HUES6 (cell line): ENCODE measurements at regions not wholly inside any gene's neighbourhood (a gene's known extent, or its start where the extent isn't known, plus 50 kb on each side); places are given as distances from the start of the nearest gene placed in this dataset.

ENCODE experiments used
- H3K27ac ChIP-seq: 2 replicates; pipeline ENCODE4 v1.7.0; 2013; ENCODE audit warnings: low read depth, mild to moderate bottlenecking, low read length, inconsistent platforms
- H3K27me3 ChIP-seq: 2 replicates; pipeline ENCODE4 v1.6.1; 2013; ENCODE audit warnings: low read length; ENCODE audit not compliant: control insufficient read depth, insufficient read depth
- H3K36me3 ChIP-seq: 2 replicates; pipeline ENCODE4 v1.6.1; 2013; ENCODE audit warnings: low read length; ENCODE audit not compliant: control insufficient read depth, insufficient read depth
- H3K4me1 ChIP-seq: 2 replicates; pipeline ENCODE4 v1.6.1; 2013; ENCODE audit warnings: low read length; ENCODE audit not compliant: control insufficient read depth, insufficient read depth
- H3K4me3 ChIP-seq: 2 replicates; pipeline ENCODE4 v1.5.1; 2013; ENCODE audit warnings: low read depth, low read length
- H3K9ac ChIP-seq: one replicate; pipeline ENCODE4 v1.6.1; 2013; ENCODE audit warnings: mild to moderate bottlenecking, low read length
- H3K9me3 ChIP-seq: 2 replicates; pipeline ENCODE4 v1.6.1; 2013; ENCODE audit warnings: low read depth, low read length; ENCODE audit not compliant: control insufficient read depth, insufficient read depth

DNA sequence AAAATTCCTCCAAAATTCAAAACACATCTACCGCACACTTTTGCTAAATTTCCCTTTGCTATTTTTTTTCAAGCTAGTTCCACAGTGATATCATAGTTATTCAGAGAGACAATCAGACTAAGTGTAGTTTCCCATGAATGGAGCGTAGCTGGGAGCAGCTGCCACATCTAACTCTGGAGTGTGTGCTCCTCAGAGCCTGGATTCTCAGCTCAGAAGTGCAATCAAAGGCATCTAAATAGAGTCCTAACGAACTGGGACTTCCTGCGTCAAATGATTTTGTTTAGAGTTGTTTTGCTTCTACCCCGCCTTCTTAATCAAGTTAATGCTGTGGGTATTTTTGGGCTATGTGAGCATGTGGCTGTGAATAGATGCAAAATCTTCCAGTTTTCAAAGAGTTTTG, 160.3 kb downstream of the TMEM18 start:
- Histone ChIP-seq H3K27ac (no peak overlapping the region), H3K9me3 (no peaks in the 10 kb centered on the region; the same call in 1 of the 2 replicates), H3K27me3 (peaks cover 7% of the 10 kb centered on the region), H3K4me3 (no peak overlapping the region), H3K36me3 (no peaks in the 10 kb centered on the region), H3K9ac (no peak overlapping the region), H3K4me1 (peaks cover 7% of the 10 kb centered on the region; the same call in 1 of the 2 replicates)

GRCh38 chr2:516131-516530, 161.1 kb downstream of the TMEM18 start:
- H3K4me1 ChIP-seq, result peaks cover 7% of the 10 kb centered on the region; the same call in 1 of the 2 replicates

DNA sequence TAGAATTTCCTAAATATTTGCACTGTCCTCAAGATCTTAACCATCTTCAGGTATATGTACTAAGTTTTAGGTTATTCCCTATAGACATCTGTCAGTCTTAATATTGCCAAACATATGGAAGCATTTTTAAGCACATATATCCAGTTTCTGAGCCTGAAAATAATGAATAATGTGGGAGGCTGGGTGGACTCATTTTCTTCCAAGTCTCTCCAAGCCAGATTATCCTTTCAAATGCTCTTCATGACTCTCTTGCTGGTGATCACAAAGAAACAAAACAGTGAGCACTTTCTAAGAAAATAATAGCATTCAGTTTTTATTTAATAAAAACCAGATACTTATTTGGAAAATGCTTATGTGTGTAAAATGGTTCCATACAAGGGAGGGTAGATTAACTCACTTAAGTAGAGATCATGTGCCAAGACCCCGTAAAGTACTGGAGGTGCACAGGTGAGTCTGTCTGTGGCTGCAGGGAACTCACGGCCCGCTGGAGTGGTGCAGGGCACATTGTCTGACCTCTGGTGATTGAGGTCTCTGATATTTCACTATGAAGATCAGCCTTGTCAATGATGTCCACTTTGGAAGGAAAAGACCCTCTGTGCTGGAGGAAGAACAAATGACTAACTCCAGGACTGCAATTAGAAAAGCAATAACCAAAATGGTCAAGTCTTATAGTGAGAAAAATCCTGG, 161.6 kb downstream of the TMEM18 start:
- no peak overlapping the region for H3K4me3 ChIP-seq
- no peak overlapping the region for H3K9ac ChIP-seq
- no peak overlapping the region for H3K27ac ChIP-seq
- peaks cover 7% of the 10 kb centered on the region for H3K27me3 ChIP-seq
- no peaks in the 10 kb centered on the region for H3K36me3 ChIP-seq
- peaks cover under 1% of the 10 kb centered on the region; the same call in 1 of the 2 replicates for H3K9me3 ChIP-seq
- peaks cover 7% of the 10 kb centered on the region; the same call in 1 of the 2 replicates for H3K4me1 ChIP-seq

More at GRCh38 chr2:516131-516530, 161.1 kb downstream of the TMEM18 start:
- H3K9ac ChIP-seq, result no peak overlapping the region
- no peaks in the 10 kb centered on the region for H3K36me3 ChIP-seq
- H3K27me3 ChIP-seq, result peaks cover 7% of the 10 kb centered on the region
- H3K9me3 ChIP-seq, result no peaks in the 10 kb centered on the region
- H3K4me3 ChIP-seq, result no peak overlapping the region
- H3K27ac ChIP-seq, result no peak overlapping the region

DNA sequence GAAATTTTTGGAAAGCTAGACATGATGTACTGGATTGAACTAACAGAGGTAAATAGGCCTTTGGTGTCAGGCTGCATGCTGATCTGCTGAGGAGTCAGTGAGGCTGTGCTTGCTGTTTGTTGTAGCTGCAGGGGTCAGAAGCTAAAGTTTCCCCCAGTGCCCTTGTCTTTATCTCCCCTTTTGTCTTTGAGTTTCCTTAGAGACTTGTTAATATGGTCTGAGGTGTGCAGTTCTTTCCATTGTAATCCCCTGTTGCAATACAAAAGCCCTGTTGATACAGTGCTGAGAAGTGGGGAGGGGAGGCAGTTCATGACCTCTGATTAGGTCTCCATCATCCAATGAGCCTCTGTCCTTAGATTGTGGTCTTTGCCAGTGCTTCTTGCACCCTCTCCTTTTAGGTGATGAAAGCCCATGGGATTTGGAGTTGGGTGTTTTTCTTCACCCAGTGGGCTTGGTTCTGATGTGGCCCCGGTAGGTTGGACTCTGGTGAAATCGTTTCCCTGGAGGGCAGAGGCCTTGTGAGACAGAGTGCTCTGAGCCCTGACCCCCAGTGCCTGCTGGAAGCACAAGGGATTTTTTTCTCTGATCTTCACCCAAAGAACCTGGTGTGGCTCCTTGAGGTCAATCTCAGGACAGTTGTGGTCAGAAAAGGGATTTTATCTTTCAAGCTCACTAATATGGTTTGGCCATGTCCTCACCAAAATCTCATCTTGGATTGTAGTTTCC, 163.1 kb downstream of the TMEM18 start:
- Histone ChIP-seq H3K4me3 (no peak overlapping the region), H3K4me1 (peaks cover 7% of the 10 kb centered on the region; the same call in 1 of the 2 replicates), H3K9ac (no peak overlapping the region), H3K27ac (no peak overlapping the region), H3K36me3 (no peaks in the 10 kb centered on the region), H3K27me3 (peaks cover 7% of the 10 kb centered on the region), H3K9me3 (peaks cover 10% of the 10 kb centered on the region; the same call in 1 of the 2 replicates)

DNA sequence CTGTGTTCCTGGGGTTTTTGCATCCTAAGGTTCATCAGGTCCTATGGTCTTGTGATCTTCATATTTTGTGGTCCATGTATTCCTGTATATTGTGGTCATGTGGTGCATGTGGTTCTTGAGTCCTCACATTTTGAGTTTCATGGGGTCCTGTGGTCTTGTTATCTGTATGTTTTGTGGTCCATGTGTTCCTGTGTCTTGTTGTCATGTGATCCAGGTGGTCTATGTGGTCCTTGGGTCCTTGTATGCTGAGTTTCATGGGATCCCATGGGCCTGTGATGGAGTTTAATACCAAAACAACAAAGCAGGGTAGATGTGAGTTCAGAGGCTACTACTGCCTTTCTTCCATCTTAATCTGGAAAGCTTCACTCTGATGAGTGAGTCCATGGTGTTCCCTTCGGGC, 166.4 kb downstream of the TMEM18 start:
- Histone ChIP-seq H3K36me3 (no peaks in the 10 kb centered on the region), H3K9ac (no peak overlapping the region), H3K27me3 (peaks cover 3% of the 10 kb centered on the region; the same call in 1 of the 2 replicates), H3K4me3 (no peak overlapping the region), H3K4me1 (peaks cover 13% of the 10 kb centered on the region; the same call in 1 of the 2 replicates), H3K9me3 (peaks cover 10% of the 10 kb centered on the region; the same call in 1 of the 2 replicates), H3K27ac (no peak overlapping the region)

DNA sequence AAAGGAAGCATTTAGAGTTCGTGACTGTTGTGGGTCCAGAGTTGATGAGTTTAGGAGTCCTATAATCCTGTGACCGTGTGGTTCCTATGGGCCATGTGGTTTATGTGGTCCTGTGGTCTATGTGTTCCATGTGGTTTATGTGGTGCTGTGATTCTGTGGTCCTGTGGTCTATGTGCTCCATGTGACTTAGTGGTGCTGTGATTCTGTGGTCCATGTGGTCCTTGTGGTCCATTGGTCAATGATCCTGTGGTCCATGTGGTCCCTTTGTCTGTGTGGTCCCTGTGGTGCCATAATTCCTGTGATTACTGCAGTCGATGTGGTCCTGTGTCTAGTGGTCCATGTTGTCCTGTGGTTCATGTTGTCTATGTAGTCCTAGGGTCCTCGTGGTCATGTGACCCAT, 167.3 kb downstream of the TMEM18 start:
- peaks cover 10% of the 10 kb centered on the region; the same call in 1 of the 2 replicates for H3K9me3 ChIP-seq
- H3K4me3 ChIP-seq, result no peak overlapping the region
- H3K9ac ChIP-seq, result no peak overlapping the region
- peaks cover 19% of the 10 kb centered on the region; the same call in 1 of the 2 replicates for H3K4me1 ChIP-seq
- H3K27ac ChIP-seq, result no peak overlapping the region
- no peaks in the 10 kb centered on the region for H3K36me3 ChIP-seq
- peaks cover 1% of the 10 kb centered on the region; the same call in 1 of the 2 replicates for H3K27me3 ChIP-seq

DNA sequence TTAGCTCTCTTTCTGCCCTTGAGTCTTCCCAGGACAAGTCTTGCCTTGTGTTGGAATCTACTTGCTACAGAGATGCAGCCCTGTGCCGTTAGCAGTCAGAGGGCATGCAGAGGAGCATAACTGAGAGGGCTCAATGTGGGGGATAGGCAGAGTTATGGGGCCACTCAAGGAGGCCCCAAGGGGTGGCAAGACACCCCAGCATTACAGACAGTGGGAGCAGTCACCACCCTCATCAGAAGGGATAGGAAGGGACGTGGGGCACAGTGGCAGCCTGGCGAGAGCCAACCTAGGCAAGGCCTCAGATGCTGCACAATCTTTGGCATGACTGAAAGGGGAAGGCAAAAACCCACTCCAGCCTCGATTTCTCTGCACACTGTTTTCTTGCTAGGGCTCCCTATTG, 169.1 kb downstream of the TMEM18 start:
- H3K36me3 ChIP-seq, result no peaks in the 10 kb centered on the region
- H3K9ac ChIP-seq, result no peak overlapping the region
- H3K27ac ChIP-seq, result no peak overlapping the region
- H3K27me3 ChIP-seq, result no peaks in the 10 kb centered on the region; the same call in 1 of the 2 replicates
- peaks cover 12% of the 10 kb centered on the region; the same call in 1 of the 2 replicates for H3K4me1 ChIP-seq
- H3K9me3 ChIP-seq, result peaks cover 10% of the 10 kb centered on the region; the same call in 1 of the 2 replicates
- no peak overlapping the region for H3K4me3 ChIP-seq

DNA sequence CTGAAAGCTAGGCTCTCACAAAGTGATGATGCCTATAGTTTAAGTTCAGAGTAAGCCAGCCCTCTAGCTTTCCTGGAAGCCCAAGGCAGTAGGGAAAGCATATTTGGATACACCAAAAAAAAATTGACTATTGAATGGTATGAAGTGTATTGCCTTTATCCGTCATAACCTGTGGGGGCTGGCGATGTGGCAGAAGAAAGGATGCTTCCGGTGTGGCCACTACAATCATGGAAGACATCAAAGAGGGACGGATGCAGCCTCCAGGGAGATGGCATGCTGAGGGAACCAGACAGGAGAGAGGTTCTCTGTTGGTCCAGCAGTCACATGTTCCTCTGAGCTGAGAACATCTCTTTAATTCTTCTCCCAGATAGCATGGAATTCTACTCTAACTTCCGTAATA, 170.3 kb downstream of the TMEM18 start:
- no peak overlapping the region for H3K4me3 ChIP-seq
- H3K27ac ChIP-seq, result no peak overlapping the region
- H3K27me3 ChIP-seq, result no peaks in the 10 kb centered on the region; the same call in 1 of the 2 replicates
- peaks cover 10% of the 10 kb centered on the region; the same call in 1 of the 2 replicates for H3K9me3 ChIP-seq
- H3K36me3 ChIP-seq, result no peaks in the 10 kb centered on the region
- H3K9ac ChIP-seq, result no peak overlapping the region
- peaks cover 12% of the 10 kb centered on the region; the same call in 1 of the 2 replicates for H3K4me1 ChIP-seq

DNA sequence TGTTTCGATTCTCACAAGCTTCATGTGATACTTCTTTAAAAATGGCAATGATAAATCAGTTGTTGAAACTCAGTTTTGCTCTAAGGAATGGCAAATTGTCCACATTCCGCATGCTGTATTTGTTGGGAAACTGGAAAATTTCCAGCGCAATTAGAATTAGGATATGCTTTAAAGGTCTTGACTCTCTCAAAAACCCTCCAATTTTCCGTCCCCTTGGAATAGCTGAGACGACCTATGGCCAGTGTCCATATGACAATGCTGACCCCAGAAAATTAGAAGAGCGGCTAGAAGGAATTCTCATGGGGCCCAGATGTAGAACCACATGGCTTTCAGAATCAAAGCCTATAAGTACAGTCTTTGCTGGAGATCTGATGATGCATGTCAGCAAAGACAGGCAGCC, 170.8 kb downstream of the TMEM18 start:
- Histone ChIP-seq H3K9ac (no peak overlapping the region), H3K9me3 (peaks cover 10% of the 10 kb centered on the region; the same call in 1 of the 2 replicates), H3K36me3 (no peaks in the 10 kb centered on the region), H3K27ac (no peak overlapping the region), H3K4me3 (no peak overlapping the region), H3K4me1 (peaks cover 12% of the 10 kb centered on the region; the same call in 1 of the 2 replicates), H3K27me3 (no peaks in the 10 kb centered on the region; the same call in 1 of the 2 replicates)

DNA sequence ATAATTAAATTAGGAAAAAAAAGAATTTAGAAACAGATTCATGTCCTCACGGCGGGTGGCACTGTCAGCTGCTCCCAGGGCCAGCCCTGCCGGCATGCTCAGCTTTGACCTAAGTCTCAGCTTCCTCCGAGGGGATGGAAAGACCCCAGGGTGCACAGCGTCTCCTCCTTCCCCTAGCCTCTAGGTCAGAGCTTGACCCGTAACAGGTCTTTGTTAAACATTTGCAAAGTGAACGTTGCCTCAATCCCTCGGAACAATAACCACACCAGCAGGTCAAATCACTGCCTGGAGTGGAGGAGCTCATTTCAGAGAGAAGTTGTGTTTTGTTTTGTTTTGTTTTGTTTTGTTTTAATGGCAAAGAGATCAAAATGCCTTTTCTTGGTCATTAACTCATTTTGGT, 171.3 kb downstream of the TMEM18 start:
- Histone ChIP-seq H3K27ac (no peak overlapping the region), H3K4me3 (no peak overlapping the region), H3K27me3 (no peaks in the 10 kb centered on the region; the same call in 1 of the 2 replicates), H3K9me3 (peaks cover 10% of the 10 kb centered on the region; the same call in 1 of the 2 replicates), H3K36me3 (no peaks in the 10 kb centered on the region), H3K4me1 (peaks cover 12% of the 10 kb centered on the region; the same call in 1 of the 2 replicates), H3K9ac (no peak overlapping the region)
